Hepatocyte (in vitro differentiated cells): ENCODE measurements at regions not wholly inside any gene's neighbourhood (a gene's known extent, or its start where the extent isn't known, plus 50 kb on each side); places are given as distances from the start of the nearest gene placed in this dataset.
"Not testable (repeated sequence)": the region's sequence is repeated elsewhere in the genome, so short reads cannot be mapped to it uniquely, and the experiment has no call there.

Experiments
- DNase-seq: peaks from one replicate; pipeline ENCODE4 v3.0.0-alpha.2; 2016; ENCODE audit warnings: low spot score
- H2AFZ ChIP-seq: fragments of 200-600 bp; sonication (generic); 2 replicates; pipeline ENCODE4 v1.6.0; 2016; ENCODE audit warnings: antibody characterized with exemption, mild to moderate bottlenecking
- H3K27ac ChIP-seq: fragments of 200-600 bp; sonication (generic); 2 replicates; pipeline ENCODE4 v1.5.1; 2016; ENCODE audit warnings: mild to moderate bottlenecking
- H3K27me3 ChIP-seq: fragments of 200-600 bp; sonication (generic); 2 replicates; pipeline ENCODE4 v1.6.1; 2016
- H3K36me3 ChIP-seq: fragments of 200-600 bp; sonication (generic); replicated peaks from 2 replicates; pipeline ENCODE4 v1.5.1; 2016; ENCODE audit warnings: low read depth; ENCODE audit not compliant: insufficient read depth
- H3K4me1 ChIP-seq: fragments of 200-600 bp; sonication (generic); 2 replicates; pipeline ENCODE4 v1.5.1; 2016; ENCODE audit warnings: mild to moderate bottlenecking, moderate library complexity; ENCODE audit not compliant: insufficient read depth
- H3K4me2 ChIP-seq: fragments of 200-600 bp; sonication (generic); 2 replicates; pipeline ENCODE4 v1.6.0; 2016
- H3K4me3 ChIP-seq: fragments of 200-600 bp; sonication (generic); 2 replicates; pipeline ENCODE4 v1.5.1; 2016; ENCODE audit warnings: mild to moderate bottlenecking
- H3K79me2 ChIP-seq: fragments of 200-600 bp; sonication (generic); 2 replicates; pipeline ENCODE4 v1.6.0; 2017; ENCODE audit warnings: mild to moderate bottlenecking
- H3K9me2 ChIP-seq: fragments of 200-600 bp; sonication (generic); replicated peaks from 2 replicates; pipeline ENCODE4 v1.6.0; 2017; ENCODE audit warnings: mild to moderate bottlenecking; ENCODE audit not compliant: insufficient read depth
- H3K9me3 ChIP-seq: fragments of 200-600 bp; sonication (generic); 2 replicates; pipeline ENCODE4 v1.5.1; 2016; ENCODE audit warnings: low read depth, mild to moderate bottlenecking
- H4K20me1 ChIP-seq: fragments of 200-600 bp; sonication (generic); 2 replicates; pipeline ENCODE4 v1.6.0; 2016; ENCODE audit warnings: mild to moderate bottlenecking; ENCODE audit not compliant: insufficient read depth, poor library complexity, severe bottlenecking
- CTCF ChIP-seq: fragments of 200-600 bp; sonication (generic); IDR thresholded peaks from 2 replicates; pipeline ENCODE4 v1.5.1; 2016; ENCODE audit warnings: antibody characterized with exemption, mild to moderate bottlenecking; ENCODE audit not compliant: poor library complexity
- EZH2 ChIP-seq: fragments of 200-600 bp; sonication (generic); IDR thresholded peaks from 2 replicates; pipeline ENCODE4 v1.6.1; 2016; ENCODE audit warnings: antibody characterized with exemption, mild to moderate bottlenecking, borderline replicate concordance
- EZH2phosphoT487 ChIP-seq: fragments of 200-600 bp; sonication (generic); IDR thresholded peaks from one replicate; pipeline ENCODE4 v1.6.1; 2018; ENCODE audit warnings: antibody characterized with exemption, mild to moderate bottlenecking, low read depth, moderate library complexity; ENCODE audit not compliant: unreplicated experiment, severe bottlenecking
- WGBS: methylation state at CpG from one replicate; pipeline ENCODE4 v1.1.6; 2016; ENCODE audit warnings: low lambda C conversion rate; ENCODE audit errors: missing lambda C conversion rate; 5-methylcytosine and 5-hydroxymethylcytosine counted together

- 98% methylated on average over 3 of the region's 3 CpGs for WGBS
Measured at GRCh38 chr3:18207226-18207625, 217.9 kb downstream of the SATB1 start.

GRCh38 chr3:18205701-18206100 lies 219.4 kb downstream of the SATB1 start:
- DNase-seq, H3K9me2 ChIP-seq, H2AFZ ChIP-seq, H3K4me1 ChIP-seq, H3K36me3 ChIP-seq, H3K9me3 ChIP-seq, H3K27ac ChIP-seq, H3K79me2 ChIP-seq, H3K4me3 ChIP-seq, H3K27me3 ChIP-seq, H4K20me1 ChIP-seq, H3K4me2 ChIP-seq: not testable (repeated sequence)
- 88% methylated on average over 9 of the region's 9 CpGs for WGBS

More at GRCh38 chr3:18207226-18207625, 217.9 kb downstream of the SATB1 start:
- no peaks in the 10 kb centered on the region for H4K20me1 ChIP-seq
- no peak overlapping the region for H2AFZ ChIP-seq
- no peak overlapping the region for H3K4me2 ChIP-seq
- no peak for DNase-seq
- H3K4me1 ChIP-seq: no peaks in the 10 kb centered on the region
- no peaks in the 10 kb centered on the region for H3K9me2 ChIP-seq
- no peak overlapping the region for H3K4me3 ChIP-seq
- no peaks in the 10 kb centered on the region for H3K27me3 ChIP-seq
- TF ChIP-seq EZH2 (no peak), EZH2phosphoT487 (no peak), CTCF (no peak)
- no peaks in the 10 kb centered on the region for H3K36me3 ChIP-seq
- no peak overlapping the region for H3K27ac ChIP-seq
- no peaks in the 10 kb centered on the region for H3K79me2 ChIP-seq
- H3K9me3 ChIP-seq: no peaks in the 10 kb centered on the region

- H3K36me3 ChIP-seq: no peaks in the 10 kb centered on the region
- TF ChIP-seq EZH2phosphoT487 (no peak), EZH2 (no peak), CTCF (no peak)
- no peak overlapping the region for H3K4me3 ChIP-seq
- no peaks in the 10 kb centered on the region for H3K27me3 ChIP-seq
- no peaks in the 10 kb centered on the region for H3K79me2 ChIP-seq
- H3K4me1 ChIP-seq: no peaks in the 10 kb centered on the region
- H4K20me1 ChIP-seq: no peaks in the 10 kb centered on the region
- no peak overlapping the region for H3K27ac ChIP-seq
- no peaks in the 10 kb centered on the region for H3K9me3 ChIP-seq
- no peak overlapping the region for H2AFZ ChIP-seq
- no peak for DNase-seq
- H3K9me2 ChIP-seq: no peaks in the 10 kb centered on the region
- no peak overlapping the region for H3K4me2 ChIP-seq
Measured at GRCh38 chr3:18201315-18201714, 223.8 kb downstream of the SATB1 start.

- Histone ChIP-seq H3K4me3 (no peak overlapping the region), H3K27ac (no peak overlapping the region), H3K4me2 (no peak overlapping the region), H2AFZ (no peak overlapping the region), H3K4me1 (no peaks in the 10 kb centered on the region), H3K36me3 (no peaks in the 10 kb centered on the region), H3K27me3 (no peaks in the 10 kb centered on the region), H3K9me3 (no peaks in the 10 kb centered on the region), H3K79me2 (no peaks in the 10 kb centered on the region), H3K9me2 (no peaks in the 10 kb centered on the region), H4K20me1 (no peaks in the 10 kb centered on the region)
- TF ChIP-seq EZH2phosphoT487 (no peak), EZH2 (no peak), CTCF (no peak)
- no peak for DNase-seq
Measured at GRCh38 chr3:18199757-18200156, 225.4 kb downstream of the SATB1 start.
